MCF 10A (cell line): ENCODE measurements at regions not wholly inside any gene's neighbourhood (a gene's known extent, or its start where the extent isn't known, plus 50 kb on each side); places are given as distances from the start of the nearest gene placed in this dataset.

ENCODE experiments used
- BruUV-seq: library from RNA; stranded (reverse); fragments of 400-500 nt; replicated peaks from 2 replicates; lab custom pipeline; 2021; lab: Mats Ljungman, UMichigan
- CTCF ChIA-PET: fragments of 300-600 bp; sonication (Branson Sonifier 250); formaldehyde crosslinking; extraction: SDS; loops from one replicate; lab custom pipeline; 2021; ENCODE audit warnings: antibody characterized with exemption, inconsistent platforms; lab: Yijun Ruan, JAX
- POLR2A ChIA-PET: fragments of 300-600, 350-650 bp; sonication (Branson Sonifier 250); formaldehyde crosslinking; extraction: SDS; loops from one replicate; lab custom pipeline; 2020; ENCODE audit warnings: antibody characterized with exemption, inconsistent platforms; lab: Yijun Ruan, JAX
- DNase-seq: peaks from one replicate; pipeline ENCODE4 v3.0.0-alpha.2; 2018; ENCODE audit not compliant: unreplicated experiment
- H3K27ac Mint-ChIP-seq: one replicate; pipeline ENCODE4 v1.8.0; 2022; ENCODE audit warnings: mild to moderate bottlenecking, low read depth, mixed read lengths; ENCODE audit not compliant: unreplicated experiment
- H3K27me3 Mint-ChIP-seq: one replicate; pipeline ENCODE4 v1.8.0; 2022; ENCODE audit warnings: mixed read lengths; ENCODE audit not compliant: insufficient read depth, unreplicated experiment
- H3K36me3 Mint-ChIP-seq: one replicate; pipeline ENCODE4 v1.8.0; 2022; ENCODE audit warnings: mild to moderate bottlenecking, moderate library complexity, mixed read lengths; ENCODE audit not compliant: insufficient read depth, unreplicated experiment
- H3K4me1 Mint-ChIP-seq: one replicate; pipeline ENCODE4 v1.8.0; 2022; ENCODE audit warnings: mixed read lengths; ENCODE audit not compliant: insufficient read depth, unreplicated experiment
- H3K4me3 Mint-ChIP-seq: one replicate; pipeline ENCODE4 v1.8.0; 2022; ENCODE audit warnings: mild to moderate bottlenecking, moderate library complexity, mixed read lengths; ENCODE audit not compliant: unreplicated experiment
- H3K9me3 Mint-ChIP-seq: one replicate; pipeline ENCODE4 v1.8.0; 2022; ENCODE audit warnings: mixed read lengths; ENCODE audit not compliant: unreplicated experiment
- CTCF ChIP-seq: fragments of 200-600 bp; IDR thresholded peaks from one replicate; pipeline ENCODE4 v1.8.0; 2022; ENCODE audit warnings: antibody characterized with exemption, mild to moderate bottlenecking; ENCODE audit not compliant: unreplicated experiment
- intact Hi-C: fragments of 100-400 bp; cut with micrococcal nuclease; formaldehyde crosslinking; loops from 2 replicates; pipeline ENCODE4 v1.14.1; 2022

- CTCF ChIA-PET: interaction anchor here (0.8 kb wide), 1 partner anchor 19 kb away, joined by 3 read pairs; no protein-coding TSS in a partner anchor
- TF ChIP-seq CTCF: no peak
- no TSS peak for BruUV-seq
- H3K4me3 Mint-ChIP-seq: no peak overlapping the region
- H3K27me3 Mint-ChIP-seq: no peaks in the 10 kb centered on the region
- H3K9me3 Mint-ChIP-seq: no peaks in the 10 kb centered on the region
- H3K4me1 Mint-ChIP-seq: no peaks in the 10 kb centered on the region
- no peaks in the 10 kb centered on the region for H3K36me3 Mint-ChIP-seq
- intact Hi-C loops: no loop called here
- POLR2A ChIA-PET: interaction anchor here (0.7 kb wide), 1 partner anchor 9 kb away, joined by 3 read pairs; no protein-coding TSS in a partner anchor
- DNase-seq: no peak
- H3K27ac Mint-ChIP-seq: no peak overlapping the region
Observed at GRCh38 chr10:62671104-62671503, 133.4 kb upstream of the ADO start.

- no TSS peak for BruUV-seq
Observed at GRCh38 chr10:62681211-62681940, 123.1 kb upstream of the ADO start.

GRCh38 chr10:62684911-62685310 is 119.6 kb upstream of the ADO start:
- Mint-ChIP-seq H3K4me3 (no peak overlapping the region), H3K27ac (no peak overlapping the region), H3K36me3 (no peaks in the 10 kb centered on the region), H3K27me3 (no peaks in the 10 kb centered on the region), H3K9me3 (peaks cover 25% of the 10 kb centered on the region), H3K4me1 (no peaks in the 10 kb centered on the region)
- TF ChIP-seq CTCF: no peak
- intact Hi-C loops: no loop called here
- DNase-seq: no peak
- ChIA-PET CTCF (interaction anchor here (0.6 kb wide), 1 partner anchor 311 kb away, joined by 3 read pairs; no protein-coding TSS in a partner anchor), POLR2A (no interaction called here)
- no TSS peak for BruUV-seq

More at GRCh38 chr10:62681211-62681940, 123.1 kb upstream of the ADO start:
- ChIA-PET POLR2A (interaction anchor here (0.6 kb wide), 1 partner anchor 98 kb away, joined by 4 read pairs; no protein-coding TSS in a partner anchor), CTCF (interaction anchor here (0.6 to 1.3 kb wide), 4 partner anchors 27 to 214 kb away, joined by 3 read pairs; no protein-coding TSS in a partner anchor)
- no peaks in the 10 kb centered on the region for H3K27me3 Mint-ChIP-seq
- no peak for DNase-seq
- no peak overlapping the region for H3K27ac Mint-ChIP-seq
- H3K36me3 Mint-ChIP-seq: no peaks in the 10 kb centered on the region
- peaks cover 23% of the 10 kb centered on the region for H3K9me3 Mint-ChIP-seq
- no peak for TF ChIP-seq CTCF
- intact Hi-C loops: no loop called here
- H3K4me3 Mint-ChIP-seq: no peak overlapping the region
- H3K4me1 Mint-ChIP-seq: no peaks in the 10 kb centered on the region

DNA sequence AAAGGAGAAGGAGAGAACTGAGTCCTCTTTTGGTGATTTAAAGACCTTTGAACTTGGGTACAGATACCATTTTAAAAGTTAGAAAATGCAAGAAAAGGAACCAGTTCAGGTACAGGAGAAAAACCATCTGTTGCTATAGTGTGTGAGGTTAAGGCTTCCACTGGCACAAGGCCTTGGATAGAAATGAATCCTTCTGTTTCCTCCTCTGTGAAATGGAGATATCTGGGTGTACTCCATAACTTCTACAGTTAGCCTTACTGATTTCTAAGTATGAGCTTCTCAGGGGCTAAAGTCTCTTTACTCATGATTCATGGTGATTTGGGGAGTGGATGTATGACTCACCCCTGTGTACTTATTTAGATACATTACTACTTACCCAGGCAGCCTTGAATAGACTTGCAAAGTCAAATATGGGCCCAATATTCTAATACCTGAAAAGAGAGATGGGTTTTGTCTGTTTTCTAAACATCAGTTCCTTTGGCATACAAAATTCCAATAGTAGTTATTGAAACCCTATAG is 117.2 kb upstream of the ADO start:
- H3K27ac Mint-ChIP-seq: no peak overlapping the region
- H3K27me3 Mint-ChIP-seq: no peaks in the 10 kb centered on the region

More for the DNA sequence above, 117.2 kb upstream of the ADO start:
- intact Hi-C loops: no loop called here
- no peak for TF ChIP-seq CTCF
- Mint-ChIP-seq H3K9me3 (peaks cover 25% of the 10 kb centered on the region), H3K4me3 (no peak overlapping the region), H3K4me1 (no peaks in the 10 kb centered on the region), H3K36me3 (no peaks in the 10 kb centered on the region)
- no TSS peak for BruUV-seq
- CTCF ChIA-PET: no interaction called here
- POLR2A ChIA-PET: no interaction called here
- DNase-seq: peak; percentile 34
